HEK293T (cell line): ENCODE measurements at regions not wholly inside any gene's neighbourhood (a gene's known extent, or its start where the extent isn't known, plus 50 kb on each side); places are given as distances from the start of the nearest gene placed in this dataset.

ENCODE experiments used
- ARNT ChIP-seq: fragments of 450-650 bp; IDR thresholded peaks from 2 replicates; pipeline ENCODE4 v1.6.1; 2017; ENCODE audit warnings: mild to moderate bottlenecking
- CTBP1 ChIP-seq: fragments of 450-650 bp; IDR thresholded peaks from 2 replicates; pipeline ENCODE4 v1.6.1; 2016; ENCODE audit warnings: borderline replicate concordance
- FOXM1 ChIP-seq: fragments of 450-650 bp; IDR thresholded peaks from 2 replicates; pipeline ENCODE4 v1.6.1; 2017; ENCODE audit warnings: mild to moderate bottlenecking, borderline replicate concordance
- HDGF ChIP-seq: fragments of 450-650 bp; IDR thresholded peaks from 2 replicates; pipeline ENCODE4 v1.6.1; 2017; ENCODE audit warnings: antibody characterized with exemption, borderline replicate concordance
- SP1 ChIP-seq: fragments of 450-650 bp; IDR thresholded peaks from 2 replicates; pipeline ENCODE4 v1.6.1; 2017

DNA sequence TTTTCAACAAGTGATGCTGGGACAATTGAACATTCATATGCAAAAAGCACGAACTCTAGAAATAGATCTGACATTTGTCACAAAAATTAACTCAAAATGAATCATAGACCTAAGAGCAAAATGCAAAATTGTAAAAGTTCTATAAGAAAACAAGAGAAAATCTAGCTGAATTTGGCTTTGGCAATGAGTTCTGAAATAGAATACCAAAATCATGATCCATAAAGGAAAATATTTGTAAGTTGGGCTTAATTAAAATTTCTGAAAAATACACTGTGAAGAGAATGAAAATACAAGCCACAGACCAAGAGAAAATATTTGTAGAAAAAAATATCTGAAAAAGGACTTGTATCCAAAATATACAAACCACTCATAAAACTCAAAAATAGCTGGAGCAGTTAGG lies 698.8 kb upstream of the CELF2 start:
- TF ChIP-seq FOXM1 (no peak), HDGF (no peak), CTBP1 (no peak), ARNT (no peak), SP1 (no peak)
